NCI-H1092 treated with DMSO at 0.1 percent for 48 hours (cell line): ENCODE measurements at regions not wholly inside any gene's neighbourhood (a gene's known extent, or its start where the extent isn't known, plus 50 kb on each side); places are given as distances from the start of the nearest gene placed in this dataset.
"Not testable (repeated sequence)": the region's sequence is repeated elsewhere in the genome, so short reads cannot be mapped to it uniquely, and the experiment has no call there.

Experiments used
- DNase-seq: peaks from one replicate; lab custom pipeline; 2025; lab: John Stamatoyannopoulos, UW

DNA sequence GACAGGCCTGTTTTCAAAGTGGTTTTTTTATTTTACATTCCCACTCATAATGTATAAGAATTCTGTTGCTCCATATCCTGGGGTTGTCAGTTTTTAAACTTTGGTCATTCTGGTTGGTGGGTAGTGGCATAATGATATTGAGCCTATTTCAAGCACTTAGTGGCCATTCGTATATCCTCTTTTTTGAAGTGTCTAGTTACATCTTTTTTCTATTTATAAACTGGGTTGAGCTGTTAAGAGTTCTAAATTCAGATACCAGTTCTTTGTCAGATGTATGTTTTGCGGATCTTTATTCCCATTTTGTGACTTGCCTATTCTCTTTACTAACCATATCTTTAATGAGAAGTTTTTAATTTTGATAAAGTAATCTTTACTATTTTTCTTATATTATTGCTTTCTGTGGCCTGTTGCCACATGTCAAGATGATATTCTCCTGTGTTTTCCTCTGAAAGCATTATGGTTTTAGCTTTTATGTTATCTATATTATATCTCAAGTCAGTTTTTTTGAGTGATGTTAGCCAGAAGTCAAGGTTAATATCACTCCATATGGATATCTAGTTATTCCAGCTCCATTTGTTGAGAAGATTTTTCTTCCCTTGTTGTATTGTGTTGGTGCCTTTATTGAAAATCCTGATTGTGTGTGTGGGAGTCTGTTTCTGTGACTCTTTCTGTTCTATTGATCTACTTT is 110.9 kb downstream of the FHIP1A start:
- no peak for DNase-seq

DNA sequence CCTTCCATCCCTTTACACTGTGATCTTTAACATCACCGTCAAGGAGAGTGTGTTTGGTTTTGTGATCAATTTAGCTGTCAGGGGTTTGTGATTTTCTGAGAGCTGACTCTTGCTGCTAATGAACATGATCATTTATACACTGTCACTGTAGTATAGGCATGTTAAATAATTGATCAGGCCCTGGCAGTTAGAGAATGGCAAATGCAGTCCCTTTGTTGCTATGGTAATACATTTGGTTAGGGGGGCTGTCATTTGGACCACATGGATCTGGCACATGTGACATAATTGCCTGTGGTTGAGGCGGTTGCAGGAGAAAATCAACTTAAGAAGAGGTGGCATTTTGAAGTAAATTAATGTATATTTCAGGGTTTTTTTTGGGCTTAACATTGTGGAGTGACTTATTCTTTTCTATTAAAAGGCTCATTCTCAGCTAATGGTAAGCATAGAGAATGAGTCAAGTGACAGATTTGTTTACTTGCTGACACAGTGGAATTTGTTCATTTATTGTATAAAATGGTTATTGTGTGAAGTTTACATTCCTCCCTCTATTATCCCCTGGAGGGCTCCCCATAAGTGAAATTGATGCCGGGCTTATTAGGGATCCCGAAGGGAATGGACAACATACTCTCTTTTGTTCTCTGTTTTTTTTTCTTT is 114.0 kb downstream of the FHIP1A start:
- no peak for DNase-seq

DNA sequence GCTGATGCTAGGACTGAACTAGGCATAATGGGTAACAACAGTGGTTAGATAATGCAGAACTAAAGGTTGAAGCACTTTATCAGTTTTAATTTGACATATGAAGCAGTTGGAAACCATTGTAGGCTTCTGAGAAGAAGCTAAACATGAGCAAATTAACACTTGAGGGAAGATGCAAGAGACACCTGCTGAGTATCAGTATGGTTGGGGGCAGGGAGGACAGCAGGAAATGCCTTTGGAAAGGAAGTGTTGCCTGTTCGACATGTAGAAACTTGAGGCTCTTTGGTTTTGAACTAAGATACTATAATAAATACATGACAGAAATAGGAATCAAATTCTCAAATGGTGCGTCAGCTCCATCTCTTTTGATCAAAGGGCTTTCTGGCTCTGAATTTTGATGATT is 115.6 kb downstream of the FHIP1A start:
- DNase-seq: no peak

DNA sequence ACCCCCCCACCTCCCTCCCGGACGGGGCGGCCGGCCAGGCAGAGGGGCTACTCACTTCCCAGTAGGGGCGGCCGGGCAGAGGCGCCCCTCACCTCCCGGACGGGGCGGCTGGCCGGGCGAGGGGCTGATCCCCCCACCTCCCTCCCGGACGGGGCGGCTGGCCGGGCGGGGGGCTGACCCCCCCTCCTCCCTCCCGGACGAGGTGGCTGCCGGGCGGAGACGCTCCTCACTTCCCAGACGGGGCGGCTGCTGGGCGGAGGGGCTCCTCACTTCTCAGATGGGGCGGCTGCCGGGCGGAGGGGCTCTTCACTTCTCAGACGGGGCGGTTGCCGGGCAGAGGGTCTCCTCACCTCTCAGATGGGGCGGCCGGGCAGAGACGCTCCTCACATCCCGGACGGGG is 117.5 kb downstream of the FHIP1A start:
- DNase-seq: not testable (repeated sequence)

DNA sequence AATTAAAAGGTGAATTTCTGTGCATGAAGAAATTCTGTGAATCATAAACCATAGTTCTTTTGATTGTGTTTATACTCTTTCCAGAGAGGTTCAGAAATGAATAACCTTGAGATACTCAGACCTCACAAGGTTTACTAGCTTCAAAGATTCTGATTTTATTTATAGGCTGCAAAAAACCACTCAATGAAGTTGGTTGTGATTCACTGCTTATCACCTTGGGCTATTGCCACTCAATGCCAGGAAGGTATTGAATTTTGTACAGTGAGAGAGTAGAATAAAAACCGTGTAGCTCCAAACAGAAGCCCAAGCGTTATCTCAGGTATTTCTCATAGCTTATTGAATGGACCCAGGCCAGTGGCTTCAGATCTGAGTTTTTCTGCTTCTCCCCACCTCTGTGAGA is 118.7 kb downstream of the FHIP1A start:
- DNase-seq: no peak

DNA sequence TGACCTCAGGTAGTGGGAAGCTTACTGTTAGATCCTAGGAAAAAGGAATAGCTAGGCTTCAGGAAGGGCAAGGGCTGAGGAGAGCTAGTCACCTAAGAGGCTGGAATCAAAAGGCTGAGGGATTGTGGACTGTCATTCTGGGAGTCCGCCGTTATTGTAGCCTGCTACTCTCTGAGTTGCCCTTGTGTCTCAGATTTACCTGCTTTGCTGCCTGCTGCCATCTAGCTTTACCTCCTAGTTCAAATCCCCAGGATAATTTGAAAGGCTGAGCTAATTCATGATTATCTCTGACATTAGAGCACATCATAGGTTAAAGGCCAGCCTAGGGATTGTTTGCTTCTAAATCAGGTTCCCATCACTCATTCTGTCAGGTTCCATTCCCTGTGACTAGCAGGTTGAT is 120.2 kb downstream of the FHIP1A start:
- no peak for DNase-seq

DNA sequence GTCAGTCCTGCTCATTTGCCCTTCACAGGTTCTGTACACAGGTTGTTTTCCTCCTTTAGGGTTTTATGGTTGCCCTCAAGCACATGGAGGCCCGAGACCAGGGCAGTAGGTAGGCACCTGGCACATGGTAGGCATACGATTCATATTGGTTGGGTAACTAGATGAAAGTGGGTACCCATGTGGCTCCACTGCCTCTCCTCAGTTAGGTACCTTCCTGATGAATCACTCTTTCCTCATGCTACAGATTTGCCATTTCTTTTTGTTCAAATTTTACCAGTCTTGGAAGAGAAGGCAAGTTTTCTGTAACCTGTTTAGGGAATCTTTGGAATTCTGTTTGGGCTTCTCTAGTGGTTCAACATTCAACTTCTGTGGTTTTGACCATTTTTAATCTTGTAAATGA is 121.3 kb downstream of the FHIP1A start:
- DNase-seq: no peak

DNA sequence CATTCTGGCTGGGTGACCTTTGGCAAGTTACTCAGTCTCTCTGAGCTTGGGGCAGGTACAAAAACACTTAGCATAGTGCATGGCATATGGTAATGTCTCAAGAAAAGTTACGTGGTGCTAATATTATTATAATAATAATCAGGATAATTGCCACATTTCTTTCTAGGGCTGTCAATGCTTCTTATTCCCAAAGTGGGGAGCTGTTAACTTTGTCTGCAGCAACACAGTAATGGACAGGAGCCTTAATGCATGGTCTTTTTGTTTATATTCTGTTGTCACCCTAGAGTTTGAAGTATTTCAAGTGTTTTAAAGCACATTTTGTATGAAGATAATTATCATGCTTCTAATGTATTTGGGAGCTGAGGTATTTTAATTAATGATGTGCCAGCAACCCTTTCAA is 121.8 kb downstream of the FHIP1A start:
- DNase-seq: peak; percentile 15

DNA sequence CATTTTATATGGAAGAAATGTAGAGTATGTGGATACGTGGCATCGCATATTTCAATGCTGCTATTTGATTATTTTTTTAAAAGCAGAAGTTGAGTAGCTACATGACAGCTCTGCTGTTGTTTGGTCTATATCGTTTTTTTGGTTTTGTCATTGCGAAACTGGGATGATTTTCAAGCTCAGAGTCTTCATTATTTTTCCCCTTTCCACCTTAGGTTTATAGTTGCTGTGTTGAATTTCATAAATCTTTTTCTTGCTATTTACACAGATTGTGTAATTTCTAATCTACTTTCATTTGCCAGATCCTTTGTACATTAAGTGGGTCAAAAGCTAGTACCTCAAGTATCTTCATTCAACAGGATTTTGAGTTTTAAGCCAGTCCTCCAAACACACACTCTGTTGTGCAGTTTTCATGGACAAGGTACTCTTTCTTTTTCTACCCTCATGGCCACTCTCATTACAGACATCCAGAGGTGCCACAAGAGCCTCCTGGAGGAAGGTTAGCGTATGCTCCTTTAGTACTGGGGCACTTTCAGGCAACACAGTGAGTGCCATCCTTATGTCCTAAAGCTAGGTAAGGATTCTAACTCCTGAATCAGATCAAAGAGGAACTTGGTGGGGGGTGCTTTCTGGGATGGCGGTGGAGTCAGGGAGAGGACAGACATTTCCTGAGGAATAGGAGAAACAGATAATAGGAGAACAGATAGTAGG is 123.2 kb downstream of the FHIP1A start:
- no peak for DNase-seq

DNA sequence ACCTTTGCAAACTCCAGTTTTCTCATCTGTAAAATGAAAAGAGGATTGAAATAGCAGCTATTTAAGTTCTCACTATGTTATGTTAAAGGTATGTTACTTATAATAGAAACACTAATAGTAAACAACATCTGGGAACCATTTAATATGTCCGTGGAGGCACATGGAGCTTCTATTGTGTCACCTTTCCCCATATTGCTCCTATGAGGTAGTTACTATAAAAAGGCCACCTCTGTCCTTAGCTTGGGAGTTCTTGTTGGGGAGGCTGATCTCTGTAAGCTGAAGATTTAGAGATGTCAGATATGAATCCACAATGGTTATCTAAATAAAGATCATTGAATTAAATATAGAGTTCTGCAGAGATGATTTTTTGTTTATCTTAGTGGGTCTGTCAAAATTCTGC is 125.2 kb downstream of the FHIP1A start:
- DNase-seq: no peak

DNA sequence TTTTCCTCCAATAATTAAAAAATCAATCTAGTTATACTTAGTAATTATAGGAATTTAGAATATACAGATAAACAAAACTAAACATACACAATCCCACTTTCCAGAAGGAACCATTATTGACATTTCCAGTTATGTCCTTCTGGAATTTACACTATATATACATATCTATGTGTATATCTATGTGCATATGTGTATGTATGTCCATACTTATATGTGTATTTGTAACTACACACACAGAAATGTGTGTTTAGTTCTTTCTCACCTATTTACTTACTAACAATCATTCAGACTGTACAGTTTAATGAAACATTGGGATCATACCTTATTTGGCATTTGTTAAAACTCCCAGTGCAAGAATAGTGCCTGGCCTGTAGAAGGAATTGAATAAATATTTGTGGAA is 126.4 kb downstream of the FHIP1A start:
- DNase-seq: no peak

DNA sequence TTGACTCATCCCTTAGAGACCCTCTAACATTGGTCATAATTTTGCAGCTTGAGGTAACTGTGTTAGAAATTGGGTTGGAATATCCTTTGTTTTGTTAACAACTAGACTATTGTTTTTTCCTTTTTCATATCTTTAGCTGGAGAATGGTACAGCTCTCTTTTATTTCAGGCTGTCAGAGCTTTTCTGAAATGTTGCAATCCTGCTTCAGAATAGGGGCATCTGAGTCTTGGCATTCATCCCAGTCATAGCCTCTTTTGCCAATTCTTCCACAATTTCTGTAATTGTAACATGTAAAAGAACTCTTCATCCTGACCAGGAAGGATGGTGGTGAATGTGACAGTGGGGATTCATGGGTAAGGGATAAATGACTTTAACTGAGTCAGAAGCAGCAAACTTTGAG is 128.7 kb downstream of the FHIP1A start:
- DNase-seq: no peak

DNA sequence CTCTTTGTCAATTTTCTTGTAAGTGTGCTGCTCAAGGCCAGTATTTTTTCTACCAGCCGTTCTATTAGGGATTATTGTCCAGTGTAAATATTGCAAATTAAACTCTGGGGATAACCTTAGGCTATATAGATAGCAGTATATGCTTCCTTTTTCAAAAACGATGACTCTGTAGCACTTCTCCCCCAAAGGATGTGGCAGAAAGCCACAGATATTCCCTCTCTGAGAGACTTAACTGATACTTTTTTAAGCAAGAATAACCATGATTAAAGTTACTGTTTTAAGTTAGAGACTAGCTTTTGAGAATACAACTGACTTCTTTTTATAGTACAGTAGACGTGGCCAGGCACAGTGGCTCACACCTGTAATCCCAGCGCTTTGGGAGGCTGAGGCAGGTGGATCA is 130.0 kb downstream of the FHIP1A start:
- DNase-seq: no peak

DNA sequence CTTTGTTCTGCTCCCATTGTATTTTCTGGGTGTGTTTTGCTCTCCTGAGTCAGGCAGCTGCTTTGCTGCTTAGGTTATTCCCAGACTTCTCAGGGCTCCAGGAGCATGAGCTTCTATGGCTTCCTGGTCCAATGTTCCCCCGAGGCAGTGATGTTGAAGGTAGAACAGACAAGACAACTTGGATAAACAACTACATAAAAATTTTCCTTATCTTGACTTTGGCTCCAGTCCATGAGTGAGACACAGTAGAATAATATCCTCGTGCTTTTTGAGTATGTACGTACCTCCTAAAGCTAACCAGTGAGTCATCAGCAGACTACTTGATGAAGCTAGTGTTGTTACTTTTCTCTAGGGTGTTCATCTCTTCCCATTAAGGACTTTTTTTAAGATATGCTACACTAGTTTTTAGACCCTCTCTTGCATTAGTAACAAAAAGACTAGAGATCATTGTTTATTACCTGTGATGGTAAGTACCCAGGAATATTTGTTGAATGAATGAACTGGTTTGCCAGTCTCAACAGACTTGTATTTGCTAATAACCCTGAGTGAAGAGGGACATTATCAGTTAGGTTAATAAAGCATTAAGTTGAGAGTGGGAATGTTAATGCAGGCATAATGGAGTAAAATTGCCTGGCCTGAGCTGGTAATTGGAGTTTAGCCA is 131.9 kb downstream of the FHIP1A start:
- peak; percentile 69 for DNase-seq

DNA sequence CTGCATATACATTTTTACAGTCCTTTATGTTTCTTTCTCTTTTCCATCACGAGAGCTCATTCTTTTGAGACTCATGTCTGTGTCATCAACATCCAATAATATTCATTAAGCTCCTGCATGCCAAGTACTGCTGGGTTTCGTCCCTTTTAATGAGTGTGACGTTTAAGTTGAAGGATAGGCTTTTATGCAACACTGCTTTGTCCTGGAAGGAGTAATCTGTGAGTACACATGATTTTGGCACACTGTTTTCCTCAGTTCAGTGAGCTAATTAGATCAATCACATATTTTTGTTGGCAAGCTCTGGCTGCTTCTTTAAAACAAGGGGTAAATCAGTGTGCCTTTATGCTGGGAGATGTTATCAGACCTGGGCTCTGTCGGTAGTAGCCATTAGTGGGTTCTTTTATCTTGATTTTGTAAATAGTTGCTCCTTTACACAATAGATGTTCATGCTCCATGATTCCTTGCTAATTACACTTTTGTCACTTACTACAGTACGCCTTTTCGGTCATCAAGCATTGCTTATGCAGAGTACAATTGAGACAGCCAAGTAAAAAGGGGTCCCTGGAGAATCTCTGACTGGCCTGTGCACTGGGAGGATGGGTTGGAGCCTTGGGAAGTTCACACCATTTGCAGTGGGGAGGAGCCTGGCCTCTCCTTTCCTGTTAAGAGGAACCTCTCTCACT is 132.6 kb downstream of the FHIP1A start:
- DNase-seq: peak; percentile 87

DNA sequence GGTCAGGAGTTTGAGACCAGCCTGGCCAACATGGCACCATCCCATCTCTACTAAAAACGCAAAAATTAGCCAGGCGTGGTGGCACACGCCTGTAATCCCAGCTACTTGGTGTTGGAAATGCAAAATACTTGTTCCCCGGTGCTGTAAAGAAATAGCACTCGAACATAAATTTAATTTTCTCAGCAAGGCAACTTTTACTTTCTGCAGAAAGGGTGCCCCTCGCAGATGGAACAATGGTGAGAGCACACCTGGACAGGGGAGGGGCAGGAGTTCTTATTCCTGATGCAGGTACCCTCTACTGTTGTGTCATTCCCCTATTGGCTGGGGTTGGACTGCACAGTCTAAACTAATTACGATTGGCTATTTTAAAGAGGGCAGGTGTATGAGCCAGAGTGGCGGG is 139.7 kb downstream of the FHIP1A start:
- DNase-seq: no peak

DNA sequence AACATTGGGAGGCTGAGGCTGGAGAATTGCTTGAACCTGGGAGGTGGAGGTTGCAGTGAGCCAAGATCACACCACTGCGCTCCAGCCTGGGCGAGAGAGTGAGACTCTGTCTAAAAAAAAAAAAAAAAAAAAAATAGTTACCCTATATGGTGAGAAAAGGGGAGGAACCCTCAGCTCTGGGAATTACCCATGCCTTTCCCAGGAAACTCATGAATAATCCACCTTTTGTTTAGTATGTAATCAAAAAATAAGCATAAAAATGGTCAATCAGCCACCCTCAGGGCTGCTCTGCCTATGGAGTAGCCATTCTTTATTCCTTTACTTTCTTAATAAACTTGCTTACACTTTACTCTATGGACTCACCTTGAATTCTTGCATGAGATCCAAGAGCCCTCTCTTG is 140.4 kb downstream of the FHIP1A start:
- not testable (repeated sequence) for DNase-seq

DNA sequence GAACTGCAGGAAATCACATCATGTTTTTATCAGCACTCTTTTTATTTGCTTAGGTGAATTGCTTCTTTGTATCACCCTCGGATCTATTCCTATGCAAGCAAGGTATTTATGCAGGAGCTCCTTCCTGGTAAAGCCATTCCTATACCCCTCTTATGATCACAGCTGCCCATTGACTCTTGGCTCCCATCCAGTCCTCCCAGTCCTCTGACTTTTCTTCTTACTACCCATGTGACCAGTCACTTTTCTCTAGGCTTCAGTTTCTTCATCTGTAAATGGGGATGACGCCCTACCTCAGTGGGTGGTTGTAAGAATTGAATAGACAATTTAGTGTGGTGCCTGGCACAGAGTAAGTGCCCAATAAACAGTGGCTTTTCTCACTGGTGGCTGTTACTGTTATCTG is 144.9 kb downstream of the FHIP1A start:
- no peak for DNase-seq

DNA sequence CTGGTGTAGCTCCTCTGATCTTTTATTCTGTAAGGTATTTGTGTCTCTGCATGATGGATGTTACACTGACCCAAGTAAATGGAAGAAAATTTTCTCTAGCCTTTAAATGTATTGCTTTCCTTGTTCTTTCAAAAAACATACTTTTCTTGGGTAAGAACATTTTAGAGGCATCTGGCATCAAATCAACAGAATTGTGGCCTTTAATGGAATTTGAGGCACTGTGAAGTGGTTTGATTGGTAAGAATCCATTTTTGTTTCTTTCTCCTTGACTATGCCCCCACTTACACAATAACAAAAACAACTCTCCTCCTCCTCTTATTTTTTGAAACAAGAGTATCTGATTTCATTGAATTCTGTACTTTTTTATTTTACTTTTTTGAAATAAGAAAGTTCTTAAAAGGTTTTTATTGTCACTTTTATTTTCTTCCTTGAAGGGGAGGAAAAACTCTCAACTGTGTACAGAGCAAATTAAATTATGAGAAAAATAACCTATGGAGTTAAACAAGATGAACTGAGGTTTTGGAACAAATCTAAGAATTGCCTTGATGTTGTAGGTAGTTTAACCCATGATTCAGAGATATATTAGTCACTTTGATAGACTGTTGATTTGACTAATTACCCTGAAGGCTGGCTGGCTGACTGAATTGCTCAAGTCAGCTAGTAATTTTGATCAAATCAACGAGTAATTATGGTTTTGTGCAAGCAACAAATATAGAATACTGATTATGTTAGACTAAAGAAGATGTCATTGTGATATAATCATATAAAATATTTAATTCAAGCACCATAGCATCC is 146.4 kb downstream of the FHIP1A start:
- no peak for DNase-seq

DNA sequence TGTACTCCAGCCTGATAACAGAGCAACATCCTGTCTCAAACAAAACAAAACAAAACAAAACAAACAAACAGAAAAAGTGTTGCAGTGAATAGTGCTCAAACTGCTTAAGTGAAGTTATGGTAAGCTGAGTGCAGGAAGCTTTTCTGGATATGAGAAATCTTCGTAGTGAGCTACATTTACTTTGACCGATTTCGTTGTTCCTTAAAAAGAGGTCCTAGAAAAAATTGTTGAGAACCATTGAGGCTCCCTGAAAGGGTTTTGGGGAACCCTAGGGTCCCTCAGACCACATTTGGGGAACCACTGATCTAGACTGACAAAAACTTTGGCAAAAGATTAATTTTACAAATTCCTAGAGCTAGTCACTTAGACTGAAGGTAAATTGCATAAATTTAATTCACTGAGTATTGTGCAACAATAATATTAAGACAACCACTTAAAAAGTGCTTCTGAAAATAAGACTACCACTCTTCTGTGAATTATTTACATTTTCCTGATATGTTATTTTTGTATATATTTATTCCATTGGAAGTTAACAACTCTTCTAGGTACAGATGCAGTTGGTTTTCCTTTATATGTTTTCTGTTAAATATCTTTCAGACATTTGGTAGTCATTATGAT is 149.6 kb downstream of the FHIP1A start:
- no peak for DNase-seq

DNA sequence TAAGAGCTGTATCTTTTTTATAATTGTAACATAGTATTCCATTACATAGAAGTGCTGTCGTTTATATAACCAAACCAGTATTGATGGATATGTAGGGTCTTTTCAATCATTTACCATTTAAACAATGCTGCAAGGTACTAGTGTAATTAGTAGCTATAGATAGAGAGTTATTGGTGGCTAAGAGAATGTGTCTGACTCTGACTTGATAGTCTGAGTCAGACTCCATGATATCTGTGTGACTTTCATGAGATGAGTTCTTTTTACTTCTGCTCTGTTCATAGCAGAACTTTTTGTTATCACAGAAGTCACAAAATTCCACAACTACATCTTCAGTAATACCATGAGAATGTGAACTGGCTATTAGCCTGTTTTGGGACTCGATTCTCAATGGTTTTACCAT is 150.6 kb downstream of the FHIP1A start:
- no peak for DNase-seq
